Neutrophil (primary cell): ENCODE measurements at regions not wholly inside any gene's neighbourhood (a gene's known extent, or its start where the extent isn't known, plus 50 kb on each side); places are given as distances from the start of the nearest gene placed in this dataset.

Experiments
- H3K27ac ChIP-seq: fragments of 200-600 bp; sonication (generic); 2 replicates; pipeline ENCODE4 v1.5.1; 2016; ENCODE audit warnings: mild to moderate bottlenecking, moderate library complexity
- H3K27me3 ChIP-seq: fragments of 200-600 bp; sonication (generic); 2 replicates; pipeline ENCODE4 v1.6.0; 2016; ENCODE audit warnings: mild to moderate bottlenecking
- H3K36me3 ChIP-seq: fragments of 200-600 bp; sonication (generic); 2 replicates; pipeline ENCODE4 v1.5.1; 2017
- H3K4me1 ChIP-seq, 2 experiments: fragments of 200-600 bp in 1 of 2; sonication (generic) in 1 of 2; 1 replicate in 1 of 2; 2 replicates in 1 of 2; pipeline versions ENCODE4 v1.5.1 to v1.6.1; 2013 to 2016; ENCODE audit warnings: low read depth in 1 of 2, low read length in 1 of 2, mild to moderate bottlenecking in 1 of 2, moderate library complexity in 1 of 2; ENCODE audit not compliant: control insufficient read depth in 1 of 2, insufficient read depth in 1 of 2
- H3K4me3 ChIP-seq, 2 experiments: fragments of 200-600 bp in 1 of 2; sonication (generic) in 1 of 2; 1 replicate in 1 of 2; 2 replicates in 1 of 2; pipeline ENCODE4 v1.5.1; 2013 to 2016; ENCODE audit warnings: low read depth in 1 of 2, low read length in 1 of 2, mild to moderate bottlenecking in 1 of 2, moderate library complexity in 1 of 2
- H3K9me3 ChIP-seq: fragments of 200-600 bp; sonication (generic); 2 replicates; pipeline ENCODE4 v1.5.1; 2016
- CTCF ChIP-seq: fragments of 200-600 bp; sonication (generic); IDR thresholded peaks from 2 replicates; pipeline ENCODE4 v1.5.1; 2016; ENCODE audit warnings: antibody characterized with exemption

GRCh38 chr20:21019814-21020658, 86.1 kb downstream of the LINC00237 start:
- TF ChIP-seq CTCF, result no peak
- no peak overlapping the region for H3K4me3 ChIP-seq
- no peaks in the 10 kb centered on the region for H3K4me1 ChIP-seq
- H3K9me3 ChIP-seq, result no peaks in the 10 kb centered on the region
- no peak overlapping the region for H3K27ac ChIP-seq
- H3K36me3 ChIP-seq, result no peaks in the 10 kb centered on the region
- peaks cover 98% of the 10 kb centered on the region for H3K27me3 ChIP-seq

GRCh38 chr20:21019468-21019813, 86.7 kb downstream of the LINC00237 start:
- H3K27me3 ChIP-seq, result peaks cover 97% of the 10 kb centered on the region
- no peak overlapping the region for H3K4me3 ChIP-seq
- H3K4me1 ChIP-seq, result no peaks in the 10 kb centered on the region
- no peaks in the 10 kb centered on the region for H3K36me3 ChIP-seq
- TF ChIP-seq CTCF, result no peak
- H3K9me3 ChIP-seq, result no peaks in the 10 kb centered on the region
- no peak overlapping the region for H3K27ac ChIP-seq

- no peaks in the 10 kb centered on the region for H3K36me3 ChIP-seq
- peaks cover 97% of the 10 kb centered on the region for H3K27me3 ChIP-seq
- no peaks in the 10 kb centered on the region for H3K4me1 ChIP-seq
- no peaks in the 10 kb centered on the region for H3K9me3 ChIP-seq
- no peak overlapping the region for H3K4me3 ChIP-seq
- no peak for TF ChIP-seq CTCF
- no peak overlapping the region for H3K27ac ChIP-seq
These were observed 87.6 kb downstream of the LINC00237 start for GRCh38 chr20:21018576-21018975.

GRCh38 chr20:21017528-21018085, 88.6 kb downstream of the LINC00237 start:
- H3K9me3 ChIP-seq, result no peaks in the 10 kb centered on the region
- H3K4me3 ChIP-seq, result no peak overlapping the region
- H3K27ac ChIP-seq, result no peak overlapping the region
- H3K4me1 ChIP-seq, result no peaks in the 10 kb centered on the region
- H3K36me3 ChIP-seq, result no peaks in the 10 kb centered on the region
- H3K27me3 ChIP-seq, result peaks cover 98% of the 10 kb centered on the region
- no peak for TF ChIP-seq CTCF

- H3K36me3 ChIP-seq, result no peaks in the 10 kb centered on the region
- H3K27ac ChIP-seq, result no peak overlapping the region
- H3K4me3 ChIP-seq, result no peak overlapping the region
- no peak for TF ChIP-seq CTCF
- H3K27me3 ChIP-seq, result peaks cover 99% of the 10 kb centered on the region
- no peaks in the 10 kb centered on the region for H3K9me3 ChIP-seq
- H3K4me1 ChIP-seq, result no peaks in the 10 kb centered on the region
These were observed 89.4 kb downstream of the LINC00237 start for GRCh38 chr20:21016751-21017150.
